DOHH2 (cell line): ENCODE measurements at regions not wholly inside any gene's neighbourhood (a gene's known extent, or its start where the extent isn't known, plus 50 kb on each side); places are given as distances from the start of the nearest gene placed in this dataset.

ENCODE experiments used
- H3F3A ChIP-seq: fragments of 200-600 bp; sonication (generic), shearing (Covaris generic); 2 replicates; pipeline ENCODE4 v1.6.0; 2016; ENCODE audit warnings: antibody characterized with exemption, mild to moderate bottlenecking; ENCODE audit not compliant: control insufficient read depth, insufficient read depth
- H3K27ac ChIP-seq: fragments of 200-600 bp; sonication (generic); 2 replicates; pipeline ENCODE4 v1.5.1; 2014; ENCODE audit warnings: low read depth, mild to moderate bottlenecking, low read length, moderate library complexity
- H3K27me3 ChIP-seq: fragments of 200-600 bp; sonication (generic); 2 replicates; pipeline ENCODE4 v1.6.1; 2014; ENCODE audit warnings: mild to moderate bottlenecking, low read length, mixed read lengths; ENCODE audit not compliant: control insufficient read depth
- H3K36me3 ChIP-seq: fragments of 200-600 bp; sonication (generic); 2 replicates; pipeline ENCODE4 v1.6.1; 2014; ENCODE audit warnings: mild to moderate bottlenecking, low read length, moderate library complexity, mixed read lengths; ENCODE audit not compliant: control insufficient read depth
- H3K4me1 ChIP-seq: fragments of 200-600 bp; sonication (generic); 2 replicates; pipeline ENCODE4 v1.6.1; 2014; ENCODE audit warnings: mild to moderate bottlenecking, low read length, mixed read lengths; ENCODE audit not compliant: control insufficient read depth
- H3K4me2 ChIP-seq: fragments of 200-600 bp; sonication (generic); 2 replicates; pipeline ENCODE4 v1.6.0; 2014; ENCODE audit warnings: mild to moderate bottlenecking, low read length, moderate library complexity
- H3K4me3 ChIP-seq: fragments of 200-600 bp; sonication (generic); 2 replicates; pipeline ENCODE4 v1.5.1; 2014; ENCODE audit warnings: mild to moderate bottlenecking, low read length, mixed read lengths
- H3K79me2 ChIP-seq: fragments of 200-600 bp; sonication (generic); 2 replicates; pipeline ENCODE4 v1.6.1; 2014; ENCODE audit warnings: mild to moderate bottlenecking, low read length, mixed read lengths; ENCODE audit not compliant: control insufficient read depth
- H3K9me2 ChIP-seq: fragments of 200-600 bp; sonication (generic); replicated peaks from 2 replicates; pipeline ENCODE4 v1.6.1; 2014; ENCODE audit warnings: mild to moderate bottlenecking, low read length, mixed read lengths; ENCODE audit not compliant: control insufficient read depth
- H3K9me3 ChIP-seq: fragments of 200-600 bp; sonication (generic); 2 replicates; pipeline ENCODE4 v1.6.1; 2014; ENCODE audit warnings: antibody characterized with exemption, low read length, mixed read lengths; ENCODE audit not compliant: control insufficient read depth, insufficient read depth
- H4K20me1 ChIP-seq: fragments of 200-600 bp; sonication (generic); 2 replicates; pipeline ENCODE4 v1.6.0; 2014; ENCODE audit warnings: low read depth, mild to moderate bottlenecking, antibody characterized with exemption, low read length, moderate library complexity; ENCODE audit not compliant: control insufficient read depth, insufficient read depth
- EZH2phosphoT487 ChIP-seq: fragments of 200-600 bp; sonication (generic); IDR thresholded peaks from 2 replicates; pipeline ENCODE4 v1.6.1; 2017; ENCODE audit warnings: borderline replicate concordance, mild to moderate bottlenecking, antibody characterized with exemption, low read length, moderate library complexity, mixed read lengths
- TF ChIP-seq, protein P1 (sequence below): fragments of 200-600 bp; sonication (generic); IDR thresholded peaks from one replicate; pipeline ENCODE4 v1.5.1; 2014; ENCODE audit warnings: antibody characterized with exemption, mild to moderate bottlenecking, low read depth, low read length; ENCODE audit not compliant: poor library complexity, severe bottlenecking

DNA sequence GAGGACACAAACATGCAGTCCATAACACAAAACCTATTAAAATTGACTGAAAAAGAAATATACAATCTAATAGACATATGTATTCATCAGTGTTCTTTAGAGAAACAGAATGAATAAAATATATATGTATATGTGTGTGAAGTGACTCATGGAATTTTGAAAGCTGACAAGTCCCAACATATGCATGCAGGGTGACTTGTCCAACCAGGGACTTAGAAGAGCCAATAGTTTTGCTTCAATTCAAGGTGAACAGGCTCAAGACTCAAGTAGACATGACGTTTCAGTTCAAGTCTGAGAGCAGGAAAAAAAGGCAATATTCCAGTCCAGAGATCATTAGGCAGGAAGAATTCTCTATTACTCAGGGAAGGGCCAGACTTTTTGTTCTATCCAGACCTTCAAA lies 271.2 kb upstream of the SETBP1 start:
- no peaks in the 10 kb centered on the region for H3K4me1 ChIP-seq
- no peaks in the 10 kb centered on the region for H3K79me2 ChIP-seq
- H3K9me3 ChIP-seq = no peaks in the 10 kb centered on the region
- no peaks in the 10 kb centered on the region for H4K20me1 ChIP-seq
- no peak overlapping the region for H3K4me3 ChIP-seq
- no peaks in the 10 kb centered on the region for H3K9me2 ChIP-seq
- no peak overlapping the region for H3K4me2 ChIP-seq
- H3F3A ChIP-seq = no peaks in the 10 kb centered on the region
- H3K27me3 ChIP-seq = no peaks in the 10 kb centered on the region
- H3K27ac ChIP-seq = no peak overlapping the region
- TF ChIP-seq, protein P1, sequence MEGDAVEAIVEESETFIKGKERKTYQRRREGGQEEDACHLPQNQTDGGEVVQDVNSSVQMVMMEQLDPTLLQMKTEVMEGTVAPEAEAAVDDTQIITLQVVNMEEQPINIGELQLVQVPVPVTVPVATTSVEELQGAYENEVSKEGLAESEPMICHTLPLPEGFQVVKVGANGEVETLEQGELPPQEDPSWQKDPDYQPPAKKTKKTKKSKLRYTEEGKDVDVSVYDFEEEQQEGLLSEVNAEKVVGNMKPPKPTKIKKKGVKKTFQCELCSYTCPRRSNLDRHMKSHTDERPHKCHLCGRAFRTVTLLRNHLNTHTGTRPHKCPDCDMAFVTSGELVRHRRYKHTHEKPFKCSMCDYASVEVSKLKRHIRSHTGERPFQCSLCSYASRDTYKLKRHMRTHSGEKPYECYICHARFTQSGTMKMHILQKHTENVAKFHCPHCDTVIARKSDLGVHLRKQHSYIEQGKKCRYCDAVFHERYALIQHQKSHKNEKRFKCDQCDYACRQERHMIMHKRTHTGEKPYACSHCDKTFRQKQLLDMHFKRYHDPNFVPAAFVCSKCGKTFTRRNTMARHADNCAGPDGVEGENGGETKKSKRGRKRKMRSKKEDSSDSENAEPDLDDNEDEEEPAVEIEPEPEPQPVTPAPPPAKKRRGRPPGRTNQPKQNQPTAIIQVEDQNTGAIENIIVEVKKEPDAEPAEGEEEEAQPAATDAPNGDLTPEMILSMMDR = no peak
- no peak for TF ChIP-seq EZH2phosphoT487
- H3K36me3 ChIP-seq = no peaks in the 10 kb centered on the region

DNA sequence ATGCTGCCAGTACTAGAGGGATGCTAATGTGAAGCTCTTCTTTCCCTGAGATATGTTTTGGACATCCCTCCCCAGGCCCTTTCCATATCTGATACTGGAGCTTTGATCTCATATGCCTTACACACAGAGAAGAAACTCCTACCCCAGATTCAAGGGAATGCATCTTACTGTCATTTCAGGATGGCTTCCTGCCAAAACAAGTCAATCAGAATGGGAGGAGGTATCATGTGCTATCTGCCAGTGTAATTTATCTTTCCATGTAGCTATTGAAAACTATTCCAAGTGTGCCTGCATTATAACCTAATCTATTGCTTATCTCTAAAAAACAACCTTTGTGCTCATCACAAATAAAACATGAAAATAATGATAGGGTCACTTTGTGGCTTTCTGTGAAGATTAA lies 269.9 kb upstream of the SETBP1 start:
- no peak overlapping the region for H3K27ac ChIP-seq
- no peaks in the 10 kb centered on the region for H3K36me3 ChIP-seq
- no peak overlapping the region for H3K4me2 ChIP-seq
- H3F3A ChIP-seq = no peaks in the 10 kb centered on the region
- no peaks in the 10 kb centered on the region for H3K27me3 ChIP-seq
- H3K4me3 ChIP-seq = no peak overlapping the region
- no peaks in the 10 kb centered on the region for H3K9me3 ChIP-seq
- H3K4me1 ChIP-seq = no peaks in the 10 kb centered on the region
- no peaks in the 10 kb centered on the region for H3K79me2 ChIP-seq
- TF ChIP-seq EZH2phosphoT487 = no peak
- TF ChIP-seq, protein P1 = no peak
- no peaks in the 10 kb centered on the region for H3K9me2 ChIP-seq
- H4K20me1 ChIP-seq = no peaks in the 10 kb centered on the region

DNA sequence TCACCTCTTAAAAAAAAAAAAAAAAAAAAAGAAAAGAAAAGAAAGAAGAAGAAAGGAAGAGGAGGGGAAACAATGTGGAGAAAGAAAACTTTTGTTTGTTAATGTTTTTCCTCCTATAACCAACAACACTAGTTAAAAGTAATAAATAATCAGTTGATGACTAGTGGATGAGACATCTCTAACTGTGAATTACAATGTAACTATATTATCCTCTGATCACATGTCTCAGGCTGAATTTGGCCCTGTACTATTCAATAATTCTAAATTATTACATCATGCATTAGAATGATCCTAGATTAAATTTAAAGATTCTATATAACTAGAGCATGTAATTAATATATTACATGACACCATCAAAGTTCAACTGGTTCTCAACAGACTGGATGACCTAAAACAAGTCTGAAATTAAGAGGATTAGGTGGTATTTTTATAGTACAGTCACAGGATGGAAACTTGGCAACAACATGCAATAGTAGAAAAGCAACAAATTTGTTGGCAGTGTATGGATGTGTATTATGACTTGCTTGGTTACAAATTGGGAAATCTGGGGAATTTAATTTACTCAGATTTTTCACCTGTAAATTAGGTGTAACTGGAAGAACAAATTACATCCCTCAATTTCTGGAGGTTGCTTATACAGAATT lies 269.3 kb upstream of the SETBP1 start:
- H4K20me1 ChIP-seq = no peaks in the 10 kb centered on the region
- no peaks in the 10 kb centered on the region for H3K9me2 ChIP-seq
- no peaks in the 10 kb centered on the region for H3K27me3 ChIP-seq
- no peak overlapping the region for H3K27ac ChIP-seq
- no peaks in the 10 kb centered on the region for H3K79me2 ChIP-seq
- H3K4me2 ChIP-seq = no peak overlapping the region
- no peaks in the 10 kb centered on the region for H3K36me3 ChIP-seq
- H3K4me1 ChIP-seq = no peaks in the 10 kb centered on the region
- no peak overlapping the region for H3K4me3 ChIP-seq
- no peaks in the 10 kb centered on the region for H3K9me3 ChIP-seq
- H3F3A ChIP-seq = no peaks in the 10 kb centered on the region
- TF ChIP-seq, protein P1 = no peak
- TF ChIP-seq EZH2phosphoT487 = no peak

DNA sequence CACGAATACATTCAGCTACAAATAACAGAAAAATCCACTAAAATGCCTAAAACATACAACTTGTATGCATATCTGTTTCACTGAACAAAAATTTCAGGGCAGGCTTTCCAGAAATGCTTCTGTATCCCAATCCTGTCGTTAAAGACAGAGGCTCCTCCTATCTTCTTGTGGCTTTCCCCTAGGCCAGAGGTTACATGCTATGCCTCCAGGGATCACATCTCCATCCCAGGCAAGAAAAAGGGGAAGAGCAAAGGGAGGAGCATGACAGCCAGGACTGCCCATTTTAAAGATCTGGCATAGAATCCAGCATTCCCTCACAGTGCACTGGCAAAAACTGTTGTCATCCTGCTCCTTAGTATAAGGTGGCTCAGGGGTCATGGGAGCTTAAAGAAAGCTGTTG lies 268.7 kb upstream of the SETBP1 start:
- Histone ChIP-seq H3K9me3 (no peaks in the 10 kb centered on the region), H3K27ac (no peak overlapping the region), H3K9me2 (no peaks in the 10 kb centered on the region), H3K4me1 (no peaks in the 10 kb centered on the region), H3K27me3 (no peaks in the 10 kb centered on the region), H3F3A (no peaks in the 10 kb centered on the region), H4K20me1 (no peaks in the 10 kb centered on the region), H3K36me3 (no peaks in the 10 kb centered on the region), H3K4me2 (no peak overlapping the region), H3K79me2 (no peaks in the 10 kb centered on the region), H3K4me3 (no peak overlapping the region)
- no peak for TF ChIP-seq EZH2phosphoT487
- TF ChIP-seq, protein P1 = no peak
